Type B pancreatic cell (in vitro differentiated cells): ENCODE measurements at regions not wholly inside any gene's neighbourhood (a gene's known extent, or its start where the extent isn't known, plus 50 kb on each side); places are given as distances from the start of the nearest gene placed in this dataset.

Source experiments
- DNase-seq: peaks from one replicate; pipeline ENCODE4 v3.0.0; 2021; ENCODE audit warnings: mixed read lengths; ENCODE audit not compliant: unreplicated experiment; ENCODE audit errors: extremely low spot score
- H3K27ac Mint-ChIP-seq: 2 replicates; pipeline ENCODE4 v1.8.0; 2021; ENCODE audit warnings: mild to moderate bottlenecking, mixed read lengths
- H3K27me3 Mint-ChIP-seq: 2 replicates; pipeline ENCODE4 v1.8.0; 2021; ENCODE audit warnings: mixed read lengths
- H3K36me3 Mint-ChIP-seq: 2 replicates; pipeline ENCODE4 v1.8.0; 2021; ENCODE audit warnings: mixed read lengths
- H3K4me1 Mint-ChIP-seq: one replicate; pipeline ENCODE4 v1.8.0; 2021; ENCODE audit warnings: mixed read lengths; ENCODE audit not compliant: unreplicated experiment
- H3K4me3 Mint-ChIP-seq: 2 replicates; pipeline ENCODE4 v1.8.0; 2021; ENCODE audit warnings: mild to moderate bottlenecking, mixed read lengths
- H3K9me3 Mint-ChIP-seq: 2 replicates; pipeline ENCODE4 v1.8.0; 2021; ENCODE audit warnings: mixed read lengths
- CTCF ChIP-seq: fragments of 200-600 bp; sonication (generic); conservative IDR thresholded peaks from 2 replicates; pipeline ENCODE4 v1.5.0; 2021; ENCODE audit warnings: antibody characterized with exemption, mild to moderate bottlenecking

- H3K4me3 Mint-ChIP-seq, result no peak overlapping the region
- H3K4me1 Mint-ChIP-seq, result peaks cover 21% of the 10 kb centered on the region
- H3K36me3 Mint-ChIP-seq, result no peaks in the 10 kb centered on the region
- H3K27ac Mint-ChIP-seq, result no peak overlapping the region
- H3K9me3 Mint-ChIP-seq, result peaks cover 20% of the 10 kb centered on the region
- TF ChIP-seq CTCF, result no peak
- no peaks in the 10 kb centered on the region for H3K27me3 Mint-ChIP-seq
- no peak for DNase-seq
Observed at GRCh38 chr3:31038086-31038739, 143.8 kb upstream of the GADL1 start.

- no peak overlapping the region for H3K4me3 Mint-ChIP-seq
- no peak overlapping the region for H3K27ac Mint-ChIP-seq
- H3K36me3 Mint-ChIP-seq, result no peaks in the 10 kb centered on the region
- H3K9me3 Mint-ChIP-seq, result peaks cover 20% of the 10 kb centered on the region
- H3K27me3 Mint-ChIP-seq, result no peaks in the 10 kb centered on the region
- TF ChIP-seq CTCF, result no peak
- DNase-seq, result no peak
- peaks cover 21% of the 10 kb centered on the region for H3K4me1 Mint-ChIP-seq
Observed at GRCh38 chr3:31039145-31039544, 144.7 kb upstream of the GADL1 start.

GRCh38 chr3:31041161-31041978 is 146.9 kb upstream of the GADL1 start:
- Mint-ChIP-seq H3K27me3 (no peaks in the 10 kb centered on the region), H3K9me3 (peaks cover 15% of the 10 kb centered on the region), H3K36me3 (no peaks in the 10 kb centered on the region), H3K4me1 (peaks cover 21% of the 10 kb centered on the region), H3K4me3 (peak overlapping the region; percentile 51), H3K27ac (peak overlapping the region; percentile 92)
- no peak for TF ChIP-seq CTCF
- no peak for DNase-seq

- H3K9me3 Mint-ChIP-seq, result peaks cover 20% of the 10 kb centered on the region
- H3K36me3 Mint-ChIP-seq, result no peaks in the 10 kb centered on the region
- H3K27me3 Mint-ChIP-seq, result no peaks in the 10 kb centered on the region
- no peak overlapping the region for H3K27ac Mint-ChIP-seq
- H3K4me1 Mint-ChIP-seq, result peaks cover 21% of the 10 kb centered on the region
- no peak for DNase-seq
- TF ChIP-seq CTCF, result no peak
- H3K4me3 Mint-ChIP-seq, result no peak overlapping the region
Observed at GRCh38 chr3:31043184-31043819, 148.8 kb upstream of the GADL1 start.

GRCh38 chr3:31047673-31048072 is 153.2 kb upstream of the GADL1 start:
- H3K27ac Mint-ChIP-seq, result no peak overlapping the region
- H3K9me3 Mint-ChIP-seq, result peaks cover 8% of the 10 kb centered on the region
- H3K27me3 Mint-ChIP-seq, result no peaks in the 10 kb centered on the region
- no peak for TF ChIP-seq CTCF
- H3K4me1 Mint-ChIP-seq, result no peaks in the 10 kb centered on the region
- DNase-seq, result no peak
- no peak overlapping the region for H3K4me3 Mint-ChIP-seq
- no peaks in the 10 kb centered on the region for H3K36me3 Mint-ChIP-seq
